ENCODE measurements at regions not wholly inside any gene's neighbourhood (a gene's known extent, or its start where the extent isn't known, plus 50 kb on each side); places are given as distances from the start of the nearest gene placed in this dataset.

GRCh38 chr18:70380915-70381896, 92.4 kb downstream of the SOCS6 start (continued):
- TF ChIP-seq THRA (CRISPR knock-in tag; IDR thresholded peaks at IDR 0.05; ENCODE audit: borderline replicate concordance) (no peak; the same call in 1 of the 2 replicates), ZNF678 (CRISPR knock-in tag; IDR thresholded peaks at IDR 0.05) (no peak), KLF11 (CRISPR knock-in tag; IDR thresholded peaks at IDR 0.05) (no peak), NCOA2 (CRISPR knock-in tag; IDR thresholded peaks at IDR 0.05) (peak; percentile 83), RCOR2 (CRISPR knock-in tag; IDR thresholded peaks at IDR 0.05) (peak; percentile 55; the same call in 1 of the 2 replicates), TCF7 (IDR thresholded peaks at IDR 0.05; ENCODE audit: low read depth) (0 out of 2 replicates have a peak, but pooled peaks have one; percentile 12), ZNF615 (CRISPR knock-in tag; IDR thresholded peaks at IDR 0.05; ENCODE audit: borderline replicate concordance) (0 out of 2 replicates have a peak, but pooled peaks have one; percentile 60), ZFP91 (CRISPR knock-in tag; IDR thresholded peaks at IDR 0.05; ENCODE audit: borderline replicate concordance) (peak; percentile 41; the same call in 1 of the 2 replicates), PAWR (CRISPR knock-in tag; IDR thresholded peaks at IDR 0.05; ENCODE audit: borderline replicate concordance) (no peak), ZNF503 (CRISPR knock-in tag; IDR thresholded peaks at IDR 0.05) (peak; percentile 66; the same call in 1 of the 2 replicates), MZF1 (CRISPR knock-in tag; IDR thresholded peaks at IDR 0.05; ENCODE audit: borderline replicate concordance) (no peak), ETV5 (CRISPR knock-in tag; IDR thresholded peaks at IDR 0.05; ENCODE audit: borderline replicate concordance) (peak; percentile 74; the same call in 1 of the 2 replicates), NPAS2 (CRISPR knock-in tag; IDR thresholded peaks at IDR 0.05; ENCODE audit: borderline replicate concordance) (no peak), FOXA1 (IDR thresholded peaks at IDR 0.05) (no peak), FOXA1 (CRISPR knock-in tag; IDR thresholded peaks at IDR 0.05) (peak; percentile 27; the same call in 1 of the 2 replicates), BCL6 (CRISPR knock-in tag; IDR thresholded peaks at IDR 0.05) (peak; percentile 79), SIX1 (CRISPR knock-in tag; IDR thresholded peaks at IDR 0.05; ENCODE audit: borderline replicate concordance) (peak; percentile 27; the same call in 1 of the 2 replicates), MEF2D (CRISPR knock-in tag; IDR thresholded peaks at IDR 0.05) (peak; percentile 16; the same call in 1 of the 2 replicates), FOSL2 (CRISPR knock-in tag; IDR thresholded peaks at IDR 0.05) (peak; percentile 67), ZNF614 (CRISPR knock-in tag; IDR thresholded peaks at IDR 0.05; ENCODE audit: borderline replicate concordance) (peak; percentile 57), DBP (CRISPR knock-in tag; IDR thresholded peaks at IDR 0.05; ENCODE audit: not compliant biosample characterization) (no peak), ZNF784 (CRISPR knock-in tag; IDR thresholded peaks at IDR 0.05; ENCODE audit: borderline replicate concordance) (no peak), ZEB1 (IDR thresholded peaks at IDR 0.05; ENCODE audit: insufficient replicate concordance, low read depth) (peak; percentile 15)

Measured in HepG2 (cell line).